ENCODE measurements at regions not wholly inside any gene's neighbourhood (a gene's known extent, or its start where the extent isn't known, plus 50 kb on each side); places are given as distances from the start of the nearest gene placed in this dataset.

DNA sequence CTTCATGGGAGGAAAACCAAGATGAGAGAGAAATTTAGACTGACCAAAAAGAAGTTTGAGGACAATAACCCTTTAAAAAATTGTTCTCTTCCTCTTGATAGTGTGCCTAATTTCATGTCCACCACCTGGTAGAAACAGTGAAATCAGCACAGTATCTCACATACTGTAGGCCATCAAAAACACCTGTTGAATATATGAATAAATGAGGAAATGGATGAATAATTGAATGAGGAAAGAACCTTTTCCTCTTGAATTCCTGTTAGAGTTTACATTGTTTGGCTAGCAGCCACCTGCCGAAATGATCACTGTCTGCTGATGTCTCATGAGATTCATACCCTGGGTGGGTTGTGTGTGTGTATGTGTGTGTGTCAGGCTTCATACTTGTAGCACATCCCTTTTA, 198.7 kb upstream of the PBX1 start:
- no peak for TF ChIP-seq ZNF747 (tag by site-specific recombination; IDR thresholded peaks at IDR 0.05)
- no peak for TF ChIP-seq TCF7L2 (IDR thresholded peaks at IDR 0.05; ENCODE audit: borderline replicate concordance, low read depth, low read length)

Measured in HEK293 (cell line).